ENCODE measurements at regions not wholly inside any gene's neighbourhood (a gene's known extent, or its start where the extent isn't known, plus 50 kb on each side); places are given as distances from the start of the nearest gene placed in this dataset.

Small RNA genes in the stretch of these regions (small RNA-seq; reads per million reads assigned to genes)
- gene AC244157.1 (0 reads per million in 2 experiments), gene AC245028.1 (0 reads per million in 2 experiments), gene AC245028.2 (0 reads per million in 2 experiments), gene AC245028.3 (0 reads per million in 2 experiments), gene IGLV3-13 (0 reads per million in 2 experiments), gene IGLV3-15 (0 reads per million in 2 experiments), gene IGLV3-17 (0 reads per million in 2 experiments), gene IGLVI-20 (0 reads per million in 2 experiments), gene IGLVVI-22-1 (0 reads per million in 2 experiments)

All from SK-MEL-5 (cell line).